ENCODE measurements at regions not wholly inside any gene's neighbourhood (a gene's known extent, or its start where the extent isn't known, plus 50 kb on each side); places are given as distances from the start of the nearest gene placed in this dataset.
A peak's percentile ranks its signal among the peaks of the same experiment; 100 is the strongest.

DNA sequence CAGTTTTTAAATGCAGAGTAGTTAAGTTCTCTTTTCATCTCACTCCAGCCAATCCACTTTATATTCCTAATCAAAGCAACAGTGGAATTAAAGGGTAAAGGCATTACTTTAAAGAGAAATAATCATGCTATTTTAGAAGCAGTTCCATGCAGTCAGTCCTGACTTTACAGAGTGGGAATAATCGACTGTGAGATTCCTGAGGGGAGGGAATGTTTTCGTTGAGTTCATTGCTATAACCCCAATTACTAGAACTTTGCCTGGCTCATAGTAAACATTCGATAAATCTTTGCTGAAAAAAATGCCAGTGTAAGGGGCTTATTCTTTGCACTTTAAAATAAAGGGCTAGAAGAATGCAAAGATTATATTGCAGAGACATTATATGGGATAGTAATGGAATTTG is 127.2 kb upstream of the ASTN2 start:
- Histone ChIP-seq H2AFZ (no peak overlapping the region), H3K9me2 (replicated peaks; ENCODE audit: insufficient read depth) (no peaks in the 10 kb centered on the region), H4K20me1 (ENCODE audit: insufficient read depth, poor library complexity, severe bottlenecking) (no peaks in the 10 kb centered on the region), H3K36me3 (replicated peaks; ENCODE audit: insufficient read depth, low read depth) (no peaks in the 10 kb centered on the region), H3K79me2 (no peaks in the 10 kb centered on the region), H3K27ac (no peak overlapping the region), H3K4me2 (no peak overlapping the region), H3K27me3 (no peaks in the 10 kb centered on the region), H3K4me3 (no peak overlapping the region), H3K9me3 (ENCODE audit: low read depth) (no peaks in the 10 kb centered on the region), H3K4me1 (ENCODE audit: insufficient read depth) (no peaks in the 10 kb centered on the region)
- no peak for TF ChIP-seq EZH2phosphoT487 (IDR thresholded peaks at IDR 0.05; ENCODE audit: low read depth, severe bottlenecking, unreplicated experiment)
- TF ChIP-seq EZH2 (IDR thresholded peaks at IDR 0.05; ENCODE audit: borderline replicate concordance), result no peak
- no peak for TF ChIP-seq CTCF (IDR thresholded peaks at IDR 0.05; ENCODE audit: poor library complexity)
- WGBS (ENCODE audit: low lambda C conversion rate, missing lambda C conversion rate), result 41% methylated on average over 3 of the region's 3 CpGs
- no peak for DNase-seq (ENCODE audit: low spot score)

DNA sequence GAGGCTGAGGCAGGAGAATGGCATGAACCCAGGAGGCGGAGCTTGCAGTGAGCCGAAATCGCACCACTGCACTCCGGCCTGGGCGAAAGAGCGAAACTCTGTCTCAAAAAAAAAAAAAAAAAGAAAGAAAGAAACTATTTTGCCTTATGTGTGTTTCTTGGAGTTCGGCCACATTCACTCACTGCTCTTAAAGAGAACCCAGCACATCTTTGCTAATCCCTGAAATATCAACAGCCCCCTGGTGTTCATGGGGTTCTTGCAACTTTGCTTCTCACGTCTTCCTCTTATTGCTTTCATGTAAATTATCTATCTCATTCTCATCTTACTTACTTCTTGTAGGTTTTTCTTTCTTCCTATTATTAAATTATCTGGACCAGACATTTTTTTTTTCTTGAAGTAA is 126.3 kb upstream of the ASTN2 start:
- no peaks in the 10 kb centered on the region for H3K9me3 ChIP-seq (ENCODE audit: low read depth)
- H3K4me3 ChIP-seq, result no peak overlapping the region
- no peak overlapping the region for H3K27ac ChIP-seq
- H3K36me3 ChIP-seq (replicated peaks; ENCODE audit: insufficient read depth, low read depth), result no peaks in the 10 kb centered on the region
- no peak overlapping the region for H3K4me2 ChIP-seq
- no peak overlapping the region for H2AFZ ChIP-seq
- no peak for TF ChIP-seq EZH2 (IDR thresholded peaks at IDR 0.05; ENCODE audit: borderline replicate concordance)
- no peaks in the 10 kb centered on the region for H3K9me2 ChIP-seq (replicated peaks; ENCODE audit: insufficient read depth)
- 90% methylated on average over 7 of the region's 8 CpGs for WGBS (ENCODE audit: low lambda C conversion rate, missing lambda C conversion rate)
- H3K27me3 ChIP-seq, result no peaks in the 10 kb centered on the region
- H3K4me1 ChIP-seq (ENCODE audit: insufficient read depth), result no peaks in the 10 kb centered on the region
- no peaks in the 10 kb centered on the region for H3K79me2 ChIP-seq
- H4K20me1 ChIP-seq (ENCODE audit: insufficient read depth, poor library complexity, severe bottlenecking), result no peaks in the 10 kb centered on the region
- DNase-seq (ENCODE audit: low spot score), result no peak

DNA sequence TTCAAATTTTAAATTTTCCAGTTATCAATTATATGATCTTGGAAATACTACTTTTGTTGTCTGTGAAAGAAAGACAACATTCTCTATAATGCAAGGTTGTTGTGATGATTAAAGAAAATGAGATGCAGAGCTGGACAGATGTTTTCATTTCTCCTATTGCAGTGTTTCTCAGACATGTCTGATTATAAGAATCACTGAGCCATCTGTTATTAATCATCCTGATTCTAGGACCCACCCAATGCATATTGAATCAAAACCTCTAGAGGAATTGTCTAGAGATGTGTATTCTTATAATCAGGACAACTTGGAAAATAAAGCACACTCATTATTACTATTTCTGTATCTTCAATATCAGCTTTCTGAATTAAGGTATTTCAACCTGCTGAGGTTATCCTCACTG is 121.1 kb upstream of the ASTN2 start:
- H3K9me2 ChIP-seq (replicated peaks; ENCODE audit: insufficient read depth), result no peaks in the 10 kb centered on the region
- no peak overlapping the region for H2AFZ ChIP-seq
- H3K27me3 ChIP-seq, result no peaks in the 10 kb centered on the region
- no peak overlapping the region for H3K4me2 ChIP-seq
- H3K4me3 ChIP-seq, result no peak overlapping the region
- H4K20me1 ChIP-seq (ENCODE audit: insufficient read depth, poor library complexity, severe bottlenecking), result no peaks in the 10 kb centered on the region
- no peaks in the 10 kb centered on the region for H3K36me3 ChIP-seq (replicated peaks; ENCODE audit: insufficient read depth, low read depth)
- no peak for DNase-seq (ENCODE audit: low spot score)
- H3K4me1 ChIP-seq (ENCODE audit: insufficient read depth), result no peaks in the 10 kb centered on the region
- no peaks in the 10 kb centered on the region for H3K79me2 ChIP-seq
- no peak overlapping the region for H3K27ac ChIP-seq
- TF ChIP-seq EZH2 (IDR thresholded peaks at IDR 0.05; ENCODE audit: borderline replicate concordance) (no peak), EZH2phosphoT487 (IDR thresholded peaks at IDR 0.05; ENCODE audit: low read depth, severe bottlenecking, unreplicated experiment) (no peak), CTCF (IDR thresholded peaks at IDR 0.05; ENCODE audit: poor library complexity) (no peak)
- no peaks in the 10 kb centered on the region for H3K9me3 ChIP-seq (ENCODE audit: low read depth)

DNA sequence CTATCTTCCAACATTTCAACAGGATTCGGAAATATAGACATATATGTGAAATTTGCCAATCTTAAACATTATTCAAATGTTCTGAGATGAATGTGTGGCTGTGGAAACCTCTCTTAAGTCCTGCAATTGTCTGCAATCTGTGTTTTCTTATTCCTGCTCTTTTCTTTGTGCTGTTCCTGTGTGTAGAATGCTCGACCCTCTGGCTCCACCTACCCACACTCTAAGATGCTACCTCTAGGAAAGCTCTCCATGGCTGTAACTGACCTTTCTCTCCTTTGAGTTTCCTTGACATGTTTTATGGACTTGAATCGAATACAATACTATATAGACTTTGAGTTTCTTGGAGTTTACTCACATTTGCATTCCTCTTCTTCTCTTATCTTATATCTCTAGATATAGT is 120.6 kb upstream of the ASTN2 start:
- Histone ChIP-seq H4K20me1 (ENCODE audit: insufficient read depth, poor library complexity, severe bottlenecking) (no peaks in the 10 kb centered on the region), H2AFZ (no peak overlapping the region), H3K9me3 (ENCODE audit: low read depth) (no peaks in the 10 kb centered on the region), H3K27ac (no peak overlapping the region), H3K9me2 (replicated peaks; ENCODE audit: insufficient read depth) (no peaks in the 10 kb centered on the region), H3K4me3 (no peak overlapping the region), H3K27me3 (no peaks in the 10 kb centered on the region), H3K4me2 (no peak overlapping the region), H3K4me1 (ENCODE audit: insufficient read depth) (no peaks in the 10 kb centered on the region), H3K36me3 (replicated peaks; ENCODE audit: insufficient read depth, low read depth) (no peaks in the 10 kb centered on the region), H3K79me2 (no peaks in the 10 kb centered on the region)
- 13% methylated on average over 3 of the region's 3 CpGs for WGBS (ENCODE audit: low lambda C conversion rate, missing lambda C conversion rate)
- DNase-seq (ENCODE audit: low spot score), result peak; percentile 27
- TF ChIP-seq EZH2phosphoT487 (IDR thresholded peaks at IDR 0.05; ENCODE audit: low read depth, severe bottlenecking, unreplicated experiment) (no peak), EZH2 (IDR thresholded peaks at IDR 0.05; ENCODE audit: borderline replicate concordance) (no peak), CTCF (IDR thresholded peaks at IDR 0.05; ENCODE audit: poor library complexity) (peak; percentile 13)

All from hepatocyte (in vitro differentiated cells).